KMS-11 (cell line): ENCODE measurements at regions not wholly inside any gene's neighbourhood (a gene's known extent, or its start where the extent isn't known, plus 50 kb on each side); places are given as distances from the start of the nearest gene placed in this dataset.

Source experiments
- H2AFZ ChIP-seq: fragments of 200-600 bp; sonication (generic); 2 replicates; pipeline ENCODE4 v1.6.1; 2016; ENCODE audit warnings: antibody characterized with exemption, mixed run types, low read depth
- H3K27ac ChIP-seq: fragments of 200-600 bp; sonication (generic); 2 replicates; pipeline ENCODE4 v1.6.1; 2016; ENCODE audit warnings: mild to moderate bottlenecking, mixed run types
- H3K27me3 ChIP-seq: fragments of 200-600 bp; sonication (generic); 2 replicates; pipeline ENCODE4 v1.6.1; 2017; ENCODE audit warnings: mild to moderate bottlenecking, low read depth, mixed run types, moderate library complexity; ENCODE audit not compliant: insufficient read depth
- H3K36me3 ChIP-seq: fragments of 200-600 bp; sonication (generic); 2 replicates; pipeline ENCODE4 v1.6.1; 2017; ENCODE audit warnings: mild to moderate bottlenecking, mixed run types; ENCODE audit not compliant: insufficient read depth
- H3K4me1 ChIP-seq: fragments of 200-600 bp; sonication (generic); 2 replicates; pipeline ENCODE4 v1.6.1; 2016; ENCODE audit warnings: mild to moderate bottlenecking, low read depth, mixed run types; ENCODE audit not compliant: poor library complexity, severe bottlenecking
- H3K4me2 ChIP-seq: fragments of 200-600 bp; sonication (generic); 2 replicates; pipeline ENCODE4 v1.7.0; 2016; ENCODE audit warnings: mild to moderate bottlenecking, mixed run types
- H3K4me3 ChIP-seq: fragments of 200-600 bp; sonication (generic); IDR thresholded peaks from 2 replicates; pipeline ENCODE4 v1.6.1; 2017; ENCODE audit warnings: low read depth, low read length, mixed read lengths; ENCODE audit not compliant: insufficient read depth
- H3K79me2 ChIP-seq: fragments of 200-600 bp; sonication (generic); 2 replicates; pipeline ENCODE4 v1.6.1; 2016; ENCODE audit warnings: low read depth, mixed run types; ENCODE audit not compliant: insufficient read depth
- H3K9ac ChIP-seq: fragments of 200-600 bp; sonication (generic); 2 replicates; pipeline ENCODE4 v1.6.1; 2016; ENCODE audit warnings: mild to moderate bottlenecking, mixed run types
- H4K20me1 ChIP-seq: fragments of 200-600 bp; sonication (generic); 2 replicates; pipeline ENCODE4 v1.6.1; 2016; ENCODE audit warnings: mild to moderate bottlenecking, mixed run types; ENCODE audit not compliant: insufficient read depth
- TF ChIP-seq, protein P1 (sequence below): fragments of 200-600 bp; sonication (generic); conservative IDR thresholded peaks from 2 replicates; pipeline ENCODE4 v1.6.1; 2017; ENCODE audit warnings: low read depth, mild to moderate bottlenecking, antibody characterized with exemption, low read length, moderate library complexity, mixed read lengths

DNA sequence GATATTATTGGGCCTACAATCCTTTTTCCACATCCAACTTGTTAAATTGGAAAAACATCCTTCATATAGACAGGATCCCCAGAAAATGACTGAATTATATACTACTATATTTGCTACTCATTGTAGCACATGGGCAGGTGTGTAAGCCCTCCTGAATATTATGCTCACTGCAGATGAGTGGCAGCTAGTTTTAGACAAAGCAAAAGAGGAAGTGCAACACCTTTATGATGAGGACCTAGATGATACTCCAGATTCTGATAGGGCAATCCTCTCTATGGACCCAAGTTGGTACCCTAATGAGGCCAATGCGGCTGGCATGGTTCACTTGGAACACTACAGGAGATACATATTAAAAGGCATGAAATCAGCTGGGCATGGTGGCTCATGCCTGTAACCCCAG lies 119.1 kb upstream of the PLCL2 start:
- Histone ChIP-seq H4K20me1 (no peaks in the 10 kb centered on the region), H2AFZ (no peak overlapping the region), H3K9ac (no peak overlapping the region), H3K4me1 (no peaks in the 10 kb centered on the region), H3K27ac (no peak overlapping the region), H3K79me2 (no peaks in the 10 kb centered on the region), H3K4me3 (no peak overlapping the region), H3K36me3 (no peaks in the 10 kb centered on the region), H3K4me2 (no peak overlapping the region), H3K27me3 (no peaks in the 10 kb centered on the region)
- TF ChIP-seq, protein P1, sequence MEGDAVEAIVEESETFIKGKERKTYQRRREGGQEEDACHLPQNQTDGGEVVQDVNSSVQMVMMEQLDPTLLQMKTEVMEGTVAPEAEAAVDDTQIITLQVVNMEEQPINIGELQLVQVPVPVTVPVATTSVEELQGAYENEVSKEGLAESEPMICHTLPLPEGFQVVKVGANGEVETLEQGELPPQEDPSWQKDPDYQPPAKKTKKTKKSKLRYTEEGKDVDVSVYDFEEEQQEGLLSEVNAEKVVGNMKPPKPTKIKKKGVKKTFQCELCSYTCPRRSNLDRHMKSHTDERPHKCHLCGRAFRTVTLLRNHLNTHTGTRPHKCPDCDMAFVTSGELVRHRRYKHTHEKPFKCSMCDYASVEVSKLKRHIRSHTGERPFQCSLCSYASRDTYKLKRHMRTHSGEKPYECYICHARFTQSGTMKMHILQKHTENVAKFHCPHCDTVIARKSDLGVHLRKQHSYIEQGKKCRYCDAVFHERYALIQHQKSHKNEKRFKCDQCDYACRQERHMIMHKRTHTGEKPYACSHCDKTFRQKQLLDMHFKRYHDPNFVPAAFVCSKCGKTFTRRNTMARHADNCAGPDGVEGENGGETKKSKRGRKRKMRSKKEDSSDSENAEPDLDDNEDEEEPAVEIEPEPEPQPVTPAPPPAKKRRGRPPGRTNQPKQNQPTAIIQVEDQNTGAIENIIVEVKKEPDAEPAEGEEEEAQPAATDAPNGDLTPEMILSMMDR: no peak

DNA sequence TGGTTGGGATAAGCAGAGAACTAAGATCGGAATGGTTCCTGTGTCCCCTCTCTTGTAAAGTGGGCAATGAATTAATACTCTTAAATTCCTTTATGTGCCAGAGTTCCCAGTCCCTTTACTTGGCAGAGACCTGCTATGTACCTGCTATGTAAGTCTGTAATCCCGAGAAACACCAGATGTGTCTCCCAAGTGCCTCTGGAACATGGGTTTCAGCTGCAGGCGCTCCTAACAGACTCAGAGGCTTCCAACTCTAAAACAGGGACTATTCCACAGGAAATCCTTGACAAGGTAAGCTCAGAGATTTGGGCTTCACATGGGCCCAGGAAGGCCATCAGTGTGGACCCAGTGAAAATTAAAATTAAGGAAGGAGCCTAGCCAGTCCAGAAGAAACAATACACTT lies 117.7 kb upstream of the PLCL2 start:
- H3K9ac ChIP-seq: no peak overlapping the region
- H2AFZ ChIP-seq: no peak overlapping the region

DNA sequence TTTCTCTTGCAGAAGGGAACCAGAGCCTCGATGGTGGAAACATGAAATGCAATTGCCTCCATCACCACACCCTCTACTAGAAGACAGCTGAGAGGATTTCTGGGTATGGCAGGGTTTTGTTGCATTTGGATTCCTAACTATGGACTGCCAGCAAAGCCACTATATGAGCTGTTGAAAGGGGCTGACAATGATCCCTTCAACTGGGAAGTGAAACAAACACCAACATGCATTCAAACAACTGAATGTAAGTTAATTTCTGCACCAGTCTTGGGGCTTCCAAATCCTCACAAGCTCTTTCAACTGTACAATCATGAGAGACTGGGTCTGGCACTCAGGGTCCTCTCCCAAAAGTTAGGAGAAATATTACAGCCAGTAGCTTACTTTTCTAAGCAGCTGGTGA lies 116.7 kb upstream of the PLCL2 start:
- Histone ChIP-seq H3K27me3 (no peaks in the 10 kb centered on the region), H3K27ac (no peak overlapping the region), H3K36me3 (no peaks in the 10 kb centered on the region), H2AFZ (no peak overlapping the region), H3K4me1 (no peaks in the 10 kb centered on the region), H3K79me2 (no peaks in the 10 kb centered on the region), H3K9ac (no peak overlapping the region), H3K4me3 (no peak overlapping the region), H3K4me2 (no peak overlapping the region), H4K20me1 (no peaks in the 10 kb centered on the region)
- TF ChIP-seq, protein P1: no peak

More for the DNA sequence above, 117.7 kb upstream of the PLCL2 start:
- Histone ChIP-seq H3K36me3 (no peaks in the 10 kb centered on the region), H3K4me1 (no peaks in the 10 kb centered on the region), H3K4me3 (no peak overlapping the region), H3K27ac (no peak overlapping the region), H3K79me2 (no peaks in the 10 kb centered on the region), H3K4me2 (no peak overlapping the region), H4K20me1 (no peaks in the 10 kb centered on the region), H3K27me3 (no peaks in the 10 kb centered on the region)
- TF ChIP-seq, protein P1: no peak

DNA sequence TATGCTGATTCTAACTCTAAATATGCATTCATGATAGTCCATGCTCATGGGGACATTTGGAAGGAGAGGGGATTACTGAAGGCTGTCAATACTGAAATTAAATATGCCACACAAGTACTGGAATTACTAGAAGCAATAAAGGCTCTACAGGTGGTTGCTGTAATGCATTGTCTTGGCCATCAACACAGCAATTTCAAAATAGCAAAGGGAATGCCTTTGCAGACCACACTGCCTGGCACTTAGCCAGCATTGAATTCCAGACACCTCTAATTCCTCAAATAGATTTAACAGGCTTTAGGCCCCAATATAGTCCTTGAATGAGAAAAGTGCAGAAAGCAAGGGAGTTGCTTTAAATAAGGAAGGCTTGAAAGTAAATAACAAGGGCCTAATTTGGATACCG lies 115.8 kb upstream of the PLCL2 start:
- Histone ChIP-seq H3K27me3 (no peaks in the 10 kb centered on the region), H3K36me3 (no peaks in the 10 kb centered on the region), H4K20me1 (no peaks in the 10 kb centered on the region), H3K4me3 (no peak overlapping the region), H3K27ac (no peak overlapping the region), H2AFZ (no peak overlapping the region), H3K9ac (no peak overlapping the region), H3K4me1 (no peaks in the 10 kb centered on the region), H3K79me2 (no peaks in the 10 kb centered on the region), H3K4me2 (no peak overlapping the region)
- TF ChIP-seq, protein P1: no peak
